ENCODE measurements at regions not wholly inside any gene's neighbourhood (a gene's known extent, or its start where the extent isn't known, plus 50 kb on each side); places are given as distances from the start of the nearest gene placed in this dataset.
"Not testable (repeated sequence)": the region's sequence is repeated elsewhere in the genome, so short reads cannot be mapped to it uniquely, and the experiment has no call there.

DNA sequence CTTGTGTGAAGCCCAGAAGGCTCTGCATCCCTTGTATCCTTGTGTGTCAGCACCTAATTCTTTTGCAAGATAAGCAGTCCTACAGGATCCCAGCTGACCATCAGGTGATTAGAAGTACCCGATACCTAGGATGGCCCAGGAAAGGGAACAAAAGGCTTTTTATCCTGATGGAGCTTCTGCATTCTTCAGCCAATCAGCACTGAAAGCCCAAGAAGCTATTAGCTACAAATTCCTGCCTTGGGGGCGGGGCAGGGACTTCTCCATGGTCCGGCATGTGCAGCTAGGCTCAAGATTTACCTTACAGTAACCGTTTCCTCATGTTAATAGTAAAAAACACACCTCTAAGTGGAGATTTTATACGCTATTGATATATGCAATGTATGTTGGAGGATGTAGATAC is 264.6 kb upstream of the THUMPD2 start:
- no peak for DNase-seq (ENCODE audit: low spot score)

DNA sequence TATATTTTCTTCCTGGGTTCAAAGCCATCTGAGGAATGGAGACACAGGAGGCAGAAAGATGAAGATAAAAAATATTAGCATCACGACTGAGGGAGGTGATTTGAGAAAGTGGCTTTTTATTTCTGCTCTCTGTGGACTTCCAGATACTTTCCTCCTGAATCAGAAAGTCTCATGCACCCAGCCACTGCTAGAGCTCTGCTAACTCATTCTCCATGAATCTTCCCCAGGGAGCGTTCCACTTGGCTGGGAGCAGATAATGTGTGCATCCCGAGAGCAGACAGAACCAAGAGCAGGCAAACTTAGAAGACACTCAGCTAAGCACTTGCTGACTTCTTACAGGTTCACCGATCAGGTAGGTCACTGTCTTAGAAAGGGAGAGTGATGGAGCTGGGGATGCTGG is 264.1 kb upstream of the THUMPD2 start:
- DNase-seq (ENCODE audit: low spot score): peak; percentile 16

GRCh38 chr2:40041422-40042382 is 262.6 kb upstream of the THUMPD2 start:
- DNase-seq (ENCODE audit: low spot score): peak; percentile 73

DNA sequence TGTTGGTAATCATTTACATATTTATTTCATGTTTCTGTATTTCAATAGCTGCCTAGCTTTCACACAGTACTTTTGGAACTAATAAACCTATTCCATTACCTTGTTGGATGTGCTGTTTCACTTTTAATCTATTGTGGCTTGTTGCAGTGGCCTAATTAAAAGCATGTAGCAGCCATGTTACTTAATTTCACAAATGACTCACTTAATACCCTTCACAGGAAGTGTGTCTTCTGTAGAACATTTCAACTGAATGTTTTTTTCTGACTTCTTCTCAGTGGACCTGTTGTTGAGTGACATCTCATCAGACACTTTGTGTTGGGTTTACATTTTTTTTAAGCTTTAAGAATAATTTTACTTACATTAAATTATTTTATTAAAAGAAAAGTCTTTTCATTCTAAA is 260.5 kb upstream of the THUMPD2 start:
- no peak for DNase-seq (ENCODE audit: low spot score)

DNA sequence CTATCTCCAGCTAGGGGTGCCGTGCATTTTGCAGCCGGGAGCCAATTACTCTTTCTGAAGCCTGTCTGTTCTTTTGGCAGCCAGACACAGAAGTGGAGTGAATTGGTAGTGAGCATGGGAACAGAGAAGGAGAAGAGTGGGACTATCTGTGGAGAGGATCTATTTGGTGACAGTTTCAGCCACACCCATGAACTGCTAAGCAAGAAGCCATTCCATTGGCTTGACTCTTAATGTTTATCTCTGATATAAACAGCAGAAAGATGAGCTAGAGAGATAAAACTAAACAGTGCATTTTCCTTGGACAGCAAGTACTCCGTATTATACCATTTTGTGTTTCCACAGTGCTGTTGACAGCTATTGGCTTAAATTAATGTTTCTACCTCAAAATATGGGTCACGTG is 259.6 kb upstream of the THUMPD2 start:
- no peak for DNase-seq (ENCODE audit: low spot score)

DNA sequence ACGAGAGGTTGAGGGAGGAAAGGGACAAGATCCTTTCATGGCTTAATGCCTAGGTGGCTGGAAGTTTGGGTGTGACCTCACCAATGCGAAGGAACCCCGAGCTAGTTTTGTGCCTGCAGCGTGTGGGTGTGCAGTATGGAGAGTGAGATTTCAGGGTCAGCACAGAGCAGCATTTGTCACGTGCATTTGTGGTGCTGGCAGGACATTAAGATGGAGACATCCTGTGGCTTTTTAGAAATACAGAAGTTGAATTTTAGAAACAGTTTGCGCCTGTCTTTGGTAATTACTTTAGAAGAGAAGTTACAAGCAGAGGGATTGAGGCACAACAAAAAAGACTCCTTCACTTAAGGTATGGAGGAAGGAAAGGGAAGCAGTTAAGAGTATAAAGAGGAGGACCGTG is 258.2 kb upstream of the THUMPD2 start:
- no peak for DNase-seq (ENCODE audit: low spot score)

DNA sequence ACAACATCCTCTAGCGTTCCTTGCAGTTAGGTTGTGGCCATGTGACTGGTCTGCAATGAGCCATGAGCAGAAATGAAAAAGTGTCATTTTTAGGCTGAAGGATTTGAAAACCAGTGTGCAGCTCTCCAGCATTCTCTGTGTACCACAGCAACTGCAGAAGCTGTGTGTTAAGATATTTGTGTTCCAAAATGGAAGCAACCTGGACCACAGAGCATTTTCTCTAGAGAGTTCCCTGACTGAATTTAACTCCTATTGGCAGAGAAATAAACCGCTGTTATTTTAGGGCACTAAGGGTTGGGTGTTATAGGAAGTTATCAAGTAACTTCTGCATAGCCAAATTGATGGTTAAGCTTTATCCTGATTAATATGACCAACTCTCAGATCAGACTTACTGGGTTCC is 257.2 kb upstream of the THUMPD2 start:
- no peak for DNase-seq (ENCODE audit: low spot score)

- no peak for DNase-seq (ENCODE audit: low spot score)
Observed at GRCh38 chr2:40034801-40035200, 255.7 kb upstream of the THUMPD2 start.

DNA sequence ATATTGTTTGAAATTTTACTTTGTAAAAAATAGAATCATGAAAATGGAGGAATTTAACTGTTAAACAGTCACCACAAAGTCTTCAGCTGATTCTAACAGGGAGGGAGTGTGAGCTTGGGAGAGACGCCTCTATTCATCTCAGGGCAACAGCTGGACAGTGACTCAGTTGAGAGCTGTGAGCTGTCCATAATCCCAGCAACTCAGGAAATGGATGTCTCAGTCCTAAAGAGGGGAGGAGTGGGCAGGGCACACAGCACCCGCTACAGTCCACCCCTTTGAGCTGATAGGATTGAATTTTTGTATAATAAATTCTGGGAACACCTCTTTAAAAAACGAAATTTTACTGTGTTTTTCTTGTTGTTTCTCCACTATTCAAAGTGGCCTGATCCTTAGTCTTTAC is 255.1 kb upstream of the THUMPD2 start:
- DNase-seq (ENCODE audit: low spot score): peak; percentile 72

DNA sequence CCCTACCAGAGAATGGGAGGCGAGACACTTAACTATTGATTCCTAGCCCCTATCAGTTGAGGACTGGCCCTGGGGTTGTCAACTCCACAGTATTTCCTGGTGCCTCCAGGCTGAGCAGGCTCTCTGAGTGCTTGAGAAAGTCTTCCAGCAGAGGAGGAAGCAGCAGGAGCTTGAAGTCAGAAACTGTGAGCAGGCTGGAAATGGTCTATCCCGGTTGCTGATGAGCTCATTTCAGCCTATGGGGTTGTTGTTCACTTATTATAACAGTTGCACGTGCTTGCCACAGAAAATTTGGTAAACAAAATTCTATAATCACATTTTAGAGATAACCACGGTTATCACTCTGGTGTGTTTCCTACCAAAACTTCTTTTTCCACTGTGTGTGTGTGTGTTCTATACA is 254.7 kb upstream of the THUMPD2 start:
- no peak for DNase-seq (ENCODE audit: low spot score)

- peak; percentile 60 for DNase-seq (ENCODE audit: low spot score)
Observed at GRCh38 chr2:40032650-40033319, 253.7 kb upstream of the THUMPD2 start.

GRCh38 chr2:40030456-40030975 is 251.5 kb upstream of the THUMPD2 start:
- DNase-seq (ENCODE audit: low spot score): no peak

DNA sequence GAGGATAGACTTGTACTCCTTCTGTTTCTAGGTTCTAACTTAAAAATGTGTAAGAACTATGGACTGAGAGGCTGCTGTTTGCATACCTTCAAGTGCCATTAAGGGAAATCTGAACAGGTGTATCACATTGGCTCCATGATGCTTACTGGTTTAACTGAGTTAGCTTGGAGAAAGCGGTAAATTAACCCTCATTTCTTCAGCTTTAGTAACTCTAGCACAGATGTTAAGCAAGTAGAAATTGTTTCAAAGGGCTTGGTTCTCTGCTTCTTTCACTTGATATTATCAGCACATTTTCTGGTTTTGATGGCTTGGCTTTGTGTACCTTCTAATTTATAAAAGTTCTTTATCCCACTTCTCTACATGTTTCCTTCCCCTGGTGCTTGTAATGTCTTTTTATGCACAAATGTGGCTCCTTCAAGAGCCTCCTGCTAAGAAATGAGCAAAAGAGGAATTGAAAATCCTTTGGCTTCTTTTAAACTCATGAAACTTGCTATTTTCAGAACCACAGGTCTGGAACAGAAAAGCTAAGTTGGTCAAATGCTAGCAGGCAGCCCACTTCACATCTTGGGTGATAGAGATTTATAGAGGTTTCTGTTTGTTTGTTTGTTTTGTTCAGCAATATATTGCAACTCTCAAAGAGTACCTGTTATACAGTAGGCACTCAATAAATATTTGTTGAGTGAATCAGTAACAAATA is 249.9 kb upstream of the THUMPD2 start:
- no peak for DNase-seq (ENCODE audit: low spot score)

- no peak for DNase-seq (ENCODE audit: low spot score)
Observed at GRCh38 chr2:40027968-40028367, 248.9 kb upstream of the THUMPD2 start.

DNA sequence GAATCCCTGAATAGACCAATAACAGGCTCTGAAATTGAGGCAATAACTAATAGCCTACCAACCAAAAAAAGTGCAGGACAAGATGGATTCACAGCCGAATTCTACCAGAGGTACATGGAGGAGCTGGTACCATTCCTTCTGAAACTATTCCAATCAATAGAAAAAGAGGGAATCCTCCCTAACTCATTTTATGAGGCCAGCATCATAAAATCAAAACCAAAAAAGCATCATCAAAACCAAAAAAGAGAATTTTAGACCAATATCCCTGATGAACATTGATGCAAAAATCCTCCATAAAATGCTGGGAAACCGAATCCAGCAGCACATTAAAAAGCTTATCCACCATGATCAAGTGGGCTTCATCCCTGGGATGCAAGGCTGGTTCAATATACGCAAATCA is 246.2 kb upstream of the THUMPD2 start:
- not testable (repeated sequence) for DNase-seq (ENCODE audit: low spot score)

DNA sequence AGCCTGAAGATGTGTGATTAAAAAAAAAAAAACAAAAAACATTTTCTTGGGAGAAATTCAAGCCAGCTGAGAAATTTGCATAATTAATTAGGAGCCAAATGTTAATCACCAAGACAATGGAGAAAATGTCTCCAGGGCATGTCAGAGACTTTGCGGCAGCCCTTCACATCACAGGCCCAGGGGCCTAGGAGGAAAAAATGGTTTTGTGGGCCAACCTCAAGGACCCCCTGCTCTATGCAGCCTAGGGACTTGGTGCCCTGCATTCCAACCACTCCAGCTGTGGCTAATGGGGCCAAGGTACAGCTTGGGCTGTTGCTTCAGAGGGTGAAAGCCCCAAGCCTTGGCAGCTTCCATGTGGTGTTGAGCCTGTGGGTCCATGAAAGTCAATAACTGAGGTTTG is 241.9 kb upstream of the THUMPD2 start:
- no peak for DNase-seq (ENCODE audit: low spot score)

GRCh38 chr2:40016151-40016885 is 237.3 kb upstream of the THUMPD2 start:
- DNase-seq (ENCODE audit: low spot score): peak; percentile 50

DNA sequence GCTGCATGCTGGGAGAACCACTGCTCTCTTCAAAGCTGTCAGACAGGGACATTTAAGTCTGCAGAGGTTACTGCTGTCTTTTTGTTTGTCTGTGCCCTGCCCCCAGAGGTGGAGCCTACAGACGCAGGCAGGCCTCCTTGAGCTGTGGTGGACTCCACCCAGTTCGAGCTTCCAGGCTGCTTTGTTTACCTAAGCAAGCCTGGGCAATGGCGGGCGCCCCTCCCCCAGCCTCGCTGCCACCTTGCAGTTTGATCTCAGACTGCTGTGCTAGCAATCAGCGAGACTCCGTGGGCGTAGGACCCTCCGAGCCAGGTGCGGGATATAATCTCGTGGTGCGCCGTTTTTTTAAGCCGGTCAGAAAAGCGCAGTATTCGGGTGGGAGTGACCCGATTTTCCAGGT is 234.9 kb upstream of the THUMPD2 start:
- not testable (repeated sequence) for DNase-seq (ENCODE audit: low spot score)

DNA sequence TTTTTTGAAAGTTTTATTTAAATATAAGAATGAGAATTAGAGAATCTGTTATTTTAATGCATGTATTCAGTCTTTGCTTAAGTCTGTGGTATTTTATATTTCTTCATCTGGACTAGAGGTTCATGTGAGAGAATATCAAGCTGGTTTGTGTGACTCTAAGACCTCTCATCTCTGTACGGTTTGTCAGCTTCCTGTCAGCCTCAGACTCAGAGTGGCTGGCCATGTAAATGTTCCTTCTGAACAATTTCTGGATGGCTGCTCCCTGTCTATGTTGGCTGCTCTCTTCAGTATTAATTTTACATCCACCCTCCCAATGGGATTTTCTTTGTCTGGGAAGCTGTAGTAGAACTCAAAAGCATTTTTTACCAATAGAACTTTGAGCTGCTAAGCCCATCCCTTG is 225.3 kb upstream of the THUMPD2 start:
- peak; percentile 30 for DNase-seq (ENCODE audit: low spot score)

DNA sequence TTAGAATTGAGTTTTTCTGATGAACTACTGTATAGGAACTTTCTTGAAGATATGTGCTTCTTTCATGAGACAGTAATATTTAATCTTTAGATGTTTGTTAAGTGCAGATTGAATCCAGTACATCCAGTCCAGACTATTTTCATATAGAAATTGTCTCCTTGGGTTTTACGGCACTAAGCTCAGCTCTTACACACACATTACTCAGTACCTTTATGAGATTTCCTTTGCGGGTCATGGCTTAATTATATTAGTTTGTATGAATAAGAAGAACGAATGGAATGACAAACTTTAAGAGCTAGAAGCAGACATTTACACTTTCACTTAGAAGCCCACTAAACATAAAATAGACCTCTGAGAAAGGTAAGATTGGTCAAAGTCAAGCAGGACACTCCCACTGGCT is 223.3 kb upstream of the THUMPD2 start:
- DNase-seq (ENCODE audit: low spot score): no peak

DNA sequence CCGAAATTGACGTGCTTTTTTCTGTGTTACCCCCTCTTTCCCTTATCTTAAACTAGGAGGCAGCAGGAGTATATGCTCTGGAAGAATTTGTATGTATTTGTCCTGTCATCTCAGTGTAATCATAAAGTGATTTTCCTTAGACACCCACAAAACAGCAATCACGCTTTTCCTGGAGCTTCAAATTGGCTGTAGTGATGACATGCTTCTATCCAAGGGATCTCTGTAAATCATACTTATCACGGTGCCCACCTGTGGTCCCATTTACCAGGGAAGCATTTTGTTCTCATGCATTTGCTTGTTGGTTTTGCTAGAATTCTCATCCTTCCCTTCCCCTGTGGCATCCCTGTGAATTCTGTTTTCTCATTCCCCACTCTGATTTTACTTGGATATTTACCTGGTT is 220.8 kb upstream of the THUMPD2 start:
- no peak for DNase-seq (ENCODE audit: low spot score)

DNA sequence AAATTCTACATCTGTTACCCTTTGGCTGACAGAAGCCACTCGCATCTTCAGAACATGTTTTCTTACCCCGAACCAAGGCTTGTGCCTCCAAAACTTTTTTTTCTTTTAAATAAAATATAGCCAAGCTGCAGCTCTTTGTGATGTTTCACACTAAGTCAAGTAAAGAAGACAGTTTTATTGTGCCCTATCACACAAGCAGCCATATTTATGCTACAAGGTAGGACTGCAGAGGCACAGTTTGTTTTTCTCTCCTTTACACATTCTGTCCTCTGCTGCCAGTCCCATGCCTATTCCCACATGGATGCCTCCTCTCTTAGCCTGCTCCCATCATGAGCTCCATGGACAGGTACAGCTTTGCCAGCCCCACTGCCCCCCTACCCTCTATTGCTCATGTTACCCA is 219.6 kb upstream of the THUMPD2 start:
- DNase-seq (ENCODE audit: low spot score): no peak

Data from AG20443 (cell line).